GM12891 (cell line): ENCODE measurements at regions not wholly inside any gene's neighbourhood (a gene's known extent, or its start where the extent isn't known, plus 50 kb on each side); places are given as distances from the start of the nearest gene placed in this dataset.

Experiments
- PAX5 ChIP-seq: IDR thresholded peaks from 2 replicates; pipeline ENCODE4 v1.6.1; 2011; ENCODE audit warnings: low read length, moderate library complexity, mild to moderate bottlenecking; ENCODE audit not compliant: insufficient read depth, severe bottlenecking
- POLR2A ChIP-seq: IDR thresholded peaks from 2 replicates; pipeline ENCODE4 v1.6.1; 2011; ENCODE audit warnings: low read depth, low read length, control low read depth
- POLR2AphosphoS5 ChIP-seq: IDR thresholded peaks from 2 replicates; pipeline ENCODE4 v1.6.1; 2011; ENCODE audit warnings: low read depth, low read length, control low read depth
- TAF1 ChIP-seq: IDR thresholded peaks from 2 replicates; pipeline ENCODE4 v1.6.1; 2011; ENCODE audit warnings: low read depth, low read length, control low read depth

GRCh38 chr3:31054032-31054431 lies 159.6 kb upstream of the GADL1 start:
- TF ChIP-seq POLR2A (no peak), TAF1 (no peak), POLR2AphosphoS5 (no peak), PAX5 (no peak)
